K562 (cell line): ENCODE measurements at regions not wholly inside any gene's neighbourhood (a gene's known extent, or its start where the extent isn't known, plus 50 kb on each side); places are given as distances from the start of the nearest gene placed in this dataset.

ENCODE experiments used
- ATAC-seq: fragments of 200-7000 bp; cut with Tn5 transposase; 3 replicates; pipeline ENCODE4 v1.9.1; 2020; ENCODE audit warnings: moderate library complexity
- BruUV-seq: library from RNA; stranded (reverse); fragments of 400-500 nt; replicated peaks from 2 replicates; lab custom pipeline; 2021; lab: Mats Ljungman, UMichigan
- CTCF ChIA-PET: fragments of 300-600 bp; formaldehyde crosslinking; extraction: SDS; loops from one replicate; lab custom pipeline; 2021; ENCODE audit warnings: low intra/inter-chr PET ratio; lab: Yijun Ruan, JAX
- POLR2A ChIA-PET: fragments of 300-600, 350-650 bp; sonication (Branson Sonifier 250); formaldehyde crosslinking; extraction: SDS; loops from one replicate; lab custom pipeline; 2021; ENCODE audit warnings: antibody characterized with exemption, inconsistent platforms; lab: Yijun Ruan, JAX
- DNase-seq, 4 experiments: peaks; one replicate each; pipeline versions ENCODE4 v3.0.0 to v3.0.0-alpha.2; 2011 to 2018; ENCODE audit warnings: low spot score in 3 of 4, mixed read lengths in 3 of 4; ENCODE audit errors: extremely low read depth in 1 of 4
- FAIRE-seq: peaks from 2 replicates; lab custom pipeline; 2011; peaks lifted over from hg19 to GRCh38; lab: Jason Lieb, UNC
- H2AFZ ChIP-seq: 2 replicates; pipeline ENCODE4 v1.6.0; 2011; ENCODE audit warnings: low read depth, low read length, control low read depth, inconsistent platforms
- H3K27ac ChIP-seq: fragments of 200-600 bp; 3 replicates; pipeline ENCODE4 v1.8.0; 2011; ENCODE audit warnings: low read depth, mild to moderate bottlenecking, control low read depth, inconsistent platforms, low read length, moderate library complexity, mixed read lengths; ENCODE audit errors: extremely low read depth
- H3K27me3 ChIP-seq, 2 experiments: fragments of 300-600 bp in 1 of 2; 2 replicates in 1 of 2; 3 replicates in 1 of 2; pipeline versions ENCODE4 v1.6.0 to v1.8.0; 2011; ENCODE audit warnings: inconsistent platforms in 2 of 2, low read length in 2 of 2, mild to moderate bottlenecking in 1 of 2, mixed read lengths in 1 of 2, moderate library complexity in 1 of 2; ENCODE audit not compliant: control insufficient read depth in 2 of 2, insufficient read depth in 2 of 2
- H3K36me3 ChIP-seq: fragments of 300-600 bp; 3 replicates; pipeline ENCODE4 v1.8.0; 2011; ENCODE audit warnings: mild to moderate bottlenecking, low read length, inconsistent platforms; ENCODE audit not compliant: control insufficient read depth, insufficient read depth
- H3K4me1 ChIP-seq, 2 experiments: fragments of 200-600 bp in 1 of 2; replicated peaks in 1 of 2; 2 replicates in 1 of 2; 3 replicates in 1 of 2; pipeline versions ENCODE4 v1.5.1 to v1.8.0; 2011; ENCODE audit warnings: inconsistent platforms in 2 of 2, low read length in 2 of 2, mild to moderate bottlenecking in 1 of 2, mixed read lengths in 1 of 2, moderate library complexity in 1 of 2; ENCODE audit not compliant: control insufficient read depth in 2 of 2, insufficient read depth in 2 of 2
- H3K4me2 ChIP-seq: 2 replicates; pipeline ENCODE4 v1.6.1; 2011; ENCODE audit warnings: low read length, control low read depth, inconsistent platforms, mixed read lengths; ENCODE audit not compliant: insufficient read depth
- H3K4me3 ChIP-seq: fragments of 200-600 bp; sonication (generic), shearing (Covaris generic); 2 replicates; pipeline ENCODE4 v1.5.1; 2016; ENCODE audit warnings: control low read depth, inconsistent platforms
- H3K79me2 ChIP-seq: fragments of 200-600 bp; 3 replicates; pipeline ENCODE4 v1.8.0; 2011; ENCODE audit warnings: low read length, inconsistent platforms; ENCODE audit not compliant: control insufficient read depth, insufficient read depth
- H3K9ac ChIP-seq, 2 experiments: 2 replicates each; pipeline versions ENCODE4 v1.6.0 to v1.6.1; 2011; ENCODE audit warnings: low read depth in 2 of 2, low read length in 2 of 2, control low read depth in 1 of 2, inconsistent platforms in 1 of 2, mild to moderate bottlenecking in 1 of 2, mixed read lengths in 1 of 2; ENCODE audit not compliant: insufficient read depth in 1 of 2
- H3K9me1 ChIP-seq: one replicate; pipeline ENCODE4 v1.6.0; 2011; ENCODE audit warnings: inconsistent platforms, mild to moderate bottlenecking, low read length, moderate library complexity; ENCODE audit not compliant: control insufficient read depth, insufficient read depth
- H3K9me3 ChIP-seq: replicated peaks from 2 replicates; pipeline ENCODE4 v1.5.1; 2011; ENCODE audit warnings: low read depth, low read length, inconsistent platforms; ENCODE audit not compliant: control insufficient read depth, insufficient read depth
- H4K20me1 ChIP-seq: replicated peaks from 2 replicates; pipeline ENCODE4 v1.6.1; 2011; ENCODE audit warnings: low read length, inconsistent platforms, mixed read lengths; ENCODE audit not compliant: control insufficient read depth, insufficient read depth
- ARID2 ChIP-seq: fragments of 450-650 bp; IDR thresholded peaks from 2 replicates; pipeline ENCODE4 v1.6.1; 2017; ENCODE audit warnings: antibody characterized with exemption, mild to moderate bottlenecking
- CBFA2T3 ChIP-seq: fragments of 450-650 bp; IDR thresholded peaks from 2 replicates; pipeline ENCODE4 v1.6.1; 2017
- EHMT2 ChIP-seq: fragments of 450-650 bp; IDR thresholded peaks from 2 replicates; pipeline ENCODE4 v1.6.1; 2018; ENCODE audit warnings: antibody characterized with exemption
- HCFC1 ChIP-seq: IDR thresholded peaks from 2 replicates; pipeline ENCODE4 v1.6.1; 2012; ENCODE audit warnings: low read depth, low read length, improper control_type of control experiment
- L3MBTL2 ChIP-seq: fragments of 450-650 bp; IDR thresholded peaks from 2 replicates; pipeline ENCODE4 v1.6.1; 2016; ENCODE audit warnings: mild to moderate bottlenecking, moderate library complexity
- MAZ ChIP-seq, 2 experiments: fragments of 450-650 bp in 1 of 2; sonication (generic) in 1 of 2; formaldehyde crosslinking; IDR thresholded peaks in 1 of 2; conservative IDR thresholded peaks in 1 of 2; 2 replicates each; pipeline versions ENCODE4 v1.4.0 to v1.5.0; 2020; ENCODE audit warnings: mild to moderate bottlenecking in 1 of 2, missing genetic modification reagents in 1 of 2
- MBD1 ChIP-seq: fragments of 250-450 bp; sonication (Bioruptor Pico); IDR thresholded peaks from 2 replicates; pipeline ENCODE4 v1.8.0; 2022; ENCODE audit warnings: inconsistent platforms
- MIER1 ChIP-seq: fragments of 450-650 bp; IDR thresholded peaks from 2 replicates; pipeline ENCODE4 v1.6.1; 2016; ENCODE audit warnings: antibody characterized with exemption, mild to moderate bottlenecking, low read depth
- POLR3G ChIP-seq: IDR thresholded peaks from 2 replicates; pipeline ENCODE4 v1.6.1; 2011; ENCODE audit not compliant: insufficient read length, insufficient replicate concordance; ENCODE audit errors: extremely low read depth
- SRSF9 ChIP-seq: fragments of 200-400 bp; formaldehyde crosslinking; IDR thresholded peaks from 2 replicates; pipeline ENCODE4 v1.6.1; 2017; ENCODE audit warnings: low read depth, low read length, borderline replicate concordance
- TBP ChIP-seq: optimal IDR thresholded peaks from 2 replicates; pipeline ENCODE3; 2011; ENCODE audit warnings: low read depth, low read length, improper control_type of control experiment
- ZBTB17 ChIP-seq: fragments of 450-650 bp; formaldehyde crosslinking; IDR thresholded peaks from 2 replicates; pipeline ENCODE4 v1.4.0; 2020; ENCODE audit warnings: mild to moderate bottlenecking
- ZNF354B ChIP-seq: fragments of 250-450 bp; sonication (Bioruptor Pico); IDR thresholded peaks from 2 replicates; pipeline ENCODE4 v1.4.0; 2020
- ZNF41 ChIP-seq: fragments of 250-450 bp; sonication (Bioruptor Pico); conservative IDR thresholded peaks from 2 replicates; pipeline ENCODE4 v1.4.0; 2020; ENCODE audit warnings: mild to moderate bottlenecking
- ZNF583 ChIP-seq: fragments of 250-450 bp; sonication (Bioruptor Pico); IDR thresholded peaks from 2 replicates; pipeline ENCODE4 v1.4.0; 2020
- WGBS: fragments of 100-300 bp; shearing (Covaris generic); methylation state at CpG from one replicate; pipeline ENCODE4 v1.1.6; 2016; ENCODE audit warnings: low coverage, mixed read lengths; ENCODE audit not compliant: insufficient coverage; ENCODE audit errors: missing lambda C conversion rate; 5-methylcytosine and 5-hydroxymethylcytosine counted together
- in situ Hi-C: fragments of 300-500 bp; cut with MboI; formaldehyde crosslinking; loops from 4 replicates; pipeline ENCODE4 v1.15.0; 2018; ENCODE audit warnings: inconsistent platforms, mixed read lengths
- intact Hi-C: fragments of 100-400 bp; cut with micrococcal nuclease; formaldehyde crosslinking; loops from 2 replicates; pipeline ENCODE4 v1.14.2; 2022
- TF ChIP-seq, protein P1 (sequence below): fragments of 250-450 bp; sonication (Bioruptor Pico); IDR thresholded peaks from 2 replicates; pipeline ENCODE4 v1.5.0; 2022; ENCODE audit warnings: mild to moderate bottlenecking

DNA sequence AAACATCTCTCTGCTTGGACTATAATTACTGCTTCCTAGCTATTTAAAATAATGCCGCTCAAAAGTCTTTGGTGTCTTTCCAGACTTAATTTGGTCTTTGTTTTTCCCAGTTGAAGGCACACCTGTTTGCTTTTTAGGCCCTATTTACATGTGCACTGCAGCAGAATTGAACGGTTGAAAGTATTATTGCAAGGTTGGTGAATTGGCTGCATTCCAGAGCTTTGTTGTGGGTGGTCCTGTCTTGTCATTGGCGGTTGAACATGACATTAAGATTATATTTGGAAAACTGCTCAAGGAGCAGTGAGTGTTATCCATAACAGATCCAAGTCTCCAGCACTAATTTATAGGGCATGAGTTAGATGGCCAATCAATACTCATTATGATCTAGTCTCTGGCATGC is 656.3 kb downstream of the PTPRC start:
- Histone ChIP-seq H3K4me3 (no peak overlapping the region), H3K27ac (no peak overlapping the region), H3K27me3 (no peaks in the 10 kb centered on the region), H4K20me1 (no peaks in the 10 kb centered on the region), H3K9me1 (no peaks in the 10 kb centered on the region), H3K36me3 (no peaks in the 10 kb centered on the region), H3K9ac (no peak overlapping the region), H3K4me1 (no peaks in the 10 kb centered on the region), H3K9me3 (no peaks in the 10 kb centered on the region; the same call in none of the 2 replicates), H3K4me2 (no peak overlapping the region), H3K79me2 (no peaks in the 10 kb centered on the region), H2AFZ (no peak overlapping the region)
- intact Hi-C loops (no loop called here), in situ Hi-C loops (no loop called here)
- no peak for FAIRE-seq
- 0% methylated on average over 3 of the region's 3 CpGs for WGBS
- TF ChIP-seq SRSF9 = no peak
- DNase-seq = no peak
- ChIA-PET POLR2A (no interaction called here), CTCF (no interaction called here)
- ATAC-seq = no peak
- no TSS peak for BruUV-seq

- H2AFZ ChIP-seq = no peak overlapping the region
- FAIRE-seq = no peak
- POLR2A ChIA-PET = no interaction called here
- H3K9me1 ChIP-seq = no peaks in the 10 kb centered on the region
- no peaks in the 10 kb centered on the region for H3K27me3 ChIP-seq
- ATAC-seq = no peak
- H3K9ac ChIP-seq = no peak overlapping the region
- no peak overlapping the region for H3K27ac ChIP-seq
- no TSS peak for BruUV-seq
- H3K79me2 ChIP-seq = no peaks in the 10 kb centered on the region
- no peaks in the 10 kb centered on the region; the same call in none of the 2 replicates for H3K9me3 ChIP-seq
- H3K4me3 ChIP-seq = no peak overlapping the region
- H3K4me2 ChIP-seq = no peak overlapping the region
- no peak for DNase-seq
- in situ Hi-C loops = no loop called here
- intact Hi-C loops = no loop called here
- H3K36me3 ChIP-seq = no peaks in the 10 kb centered on the region
- H3K4me1 ChIP-seq = no peaks in the 10 kb centered on the region
- CTCF ChIA-PET = no interaction called here
- no peaks in the 10 kb centered on the region for H4K20me1 ChIP-seq
- TF ChIP-seq CBFA2T3 (no peak), ARID2 (no peak), ZBTB17 (CRISPR knock-in tag) (no peak), MAZ (CRISPR knock-in tag; conservative IDR thresholded peaks at IDR 0.05 in 1 of 2, IDR thresholded peaks at IDR 0.05 in 1 of 2) (no peak), ZNF583 (CRISPR knock-in tag) (no peak), L3MBTL2 (no peak), TBP (no peak), MBD1 (CRISPR knock-in tag) (no peak), ZNF354B (CRISPR knock-in tag) (no peak), HCFC1 (no peak), MIER1 (no peak), ZNF41 (CRISPR knock-in tag) (no peak), EHMT2 (no peak), POLR3G (no peak)
- TF ChIP-seq, protein P1, sequence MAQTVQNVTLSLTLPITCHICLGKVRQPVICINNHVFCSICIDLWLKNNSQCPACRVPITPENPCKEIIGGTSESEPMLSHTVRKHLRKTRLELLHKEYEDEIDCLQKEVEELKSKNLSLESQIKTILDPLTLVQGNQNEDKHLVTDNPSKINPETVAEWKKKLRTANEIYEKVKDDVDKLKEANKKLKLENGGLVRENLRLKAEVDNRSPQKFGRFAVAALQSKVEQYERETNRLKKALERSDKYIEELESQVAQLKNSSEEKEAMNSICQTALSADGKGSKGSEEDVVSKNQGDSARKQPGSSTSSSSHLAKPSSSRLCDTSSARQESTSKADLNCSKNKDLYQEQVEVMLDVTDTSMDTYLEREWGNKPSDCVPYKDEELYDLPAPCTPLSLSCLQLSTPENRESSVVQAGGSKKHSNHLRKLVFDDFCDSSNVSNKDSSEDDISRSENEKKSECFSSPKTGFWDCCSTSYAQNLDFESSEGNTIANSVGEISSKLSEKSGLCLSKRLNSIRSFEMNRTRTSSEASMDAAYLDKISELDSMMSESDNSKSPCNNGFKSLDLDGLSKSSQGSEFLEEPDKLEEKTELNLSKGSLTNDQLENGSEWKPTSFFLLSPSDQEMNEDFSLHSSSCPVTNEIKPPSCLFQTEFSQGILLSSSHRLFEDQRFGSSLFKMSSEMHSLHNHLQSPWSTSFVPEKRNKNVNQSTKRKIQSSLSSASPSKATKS (CRISPR knock-in tag) = no peak
Observed at GRCh38 chr1:199297174-199297573, 658.3 kb downstream of the PTPRC start.
